ENCODE measurements at regions not wholly inside any gene's neighbourhood (a gene's known extent, or its start where the extent isn't known, plus 50 kb on each side); places are given as distances from the start of the nearest gene placed in this dataset.

- no peak overlapping the region for H3K4me3 ChIP-seq (ENCODE audit: control insufficient read depth in 1 of 2, extremely low read depth in 1 of 2, low read length in 1 of 2)
- H3K4me1 ChIP-seq (ENCODE audit: control insufficient read depth in 1 of 2, extremely low read depth in 1 of 2, insufficient read depth in 2 of 2, low read length in 2 of 2) = no peaks in the 10 kb centered on the region
- DNase-seq (no peak), ATAC-seq (replicated peaks in 1 of 4) (no peak)
- Mint-ChIP-seq H3K9me3 (no peaks in the 10 kb centered on the region), H3K36me3 (no peaks in the 10 kb centered on the region), H3K4me3 (no peak overlapping the region), H3K27ac (no peak overlapping the region), H3K4me1 (peaks cover 0 to 4% (median 4%) of the 10 kb centered on the region in 3 donors), H3K27me3 (no peaks in the 10 kb centered on the region)
- no peaks in the 10 kb centered on the region for H3K9me3 ChIP-seq
- H3K27ac ChIP-seq (ENCODE audit: low read length) = no peak overlapping the region
- H3K36me3 ChIP-seq (ENCODE audit: control insufficient read depth in 2 of 2, extremely low read depth in 1 of 2, insufficient read depth in 1 of 2, low read length in 1 of 2) = no peaks in the 10 kb centered on the region
- ChIA-PET POLR2A (no interaction called here), CTCF (no interaction called here)
- WGBS (ENCODE audit: insufficient coverage) = 92% methylated on average over 4 of the region's 5 CpGs
- no peaks in the 10 kb centered on the region for H3K27me3 ChIP-seq (replicated peaks in 1 of 2; ENCODE audit: control insufficient read depth in 2 of 2, extremely low read depth in 1 of 2, insufficient read depth in 2 of 2, low read length in 1 of 2)
Measured at GRCh38 chr12:46485853-46486252, 113.3 kb upstream of the SLC38A2 start.

GRCh38 chr12:46484396-46485061 lies 112.0 kb upstream of the SLC38A2 start:
- no peaks in the 10 kb centered on the region for H3K36me3 ChIP-seq (ENCODE audit: control insufficient read depth in 2 of 2, extremely low read depth in 1 of 2, insufficient read depth in 1 of 2, low read length in 1 of 2)
- DNase-seq (no peak), ATAC-seq (replicated peaks in 1 of 4) (no peak)
- WGBS (ENCODE audit: insufficient coverage) = 78% methylated on average over 4 of the region's 6 CpGs
- peaks cover 0 to 4% (median 4%) of the 10 kb centered on the region in 3 donors for H3K4me1 Mint-ChIP-seq
- ChIA-PET CTCF (no interaction called here), POLR2A (interaction anchor here in 1 of 2 donors (0.7 kb wide), 1 partner anchor 326 kb away, joined by 3 read pairs; no protein-coding TSS in a partner anchor)
- H3K4me1 ChIP-seq (ENCODE audit: control insufficient read depth in 1 of 2, extremely low read depth in 1 of 2, insufficient read depth in 2 of 2, low read length in 2 of 2) = no peaks in the 10 kb centered on the region
- H3K4me3 Mint-ChIP-seq = no peak overlapping the region
- H3K9me3 Mint-ChIP-seq = no peaks in the 10 kb centered on the region
- H3K4me3 ChIP-seq (ENCODE audit: control insufficient read depth in 1 of 2, extremely low read depth in 1 of 2, low read length in 1 of 2) = no peak overlapping the region
- no peak overlapping the region for H3K27ac Mint-ChIP-seq
- H3K36me3 Mint-ChIP-seq = no peaks in the 10 kb centered on the region
- no peak overlapping the region for H3K27ac ChIP-seq (ENCODE audit: low read length)
- H3K9me3 ChIP-seq = no peaks in the 10 kb centered on the region
- no peaks in the 10 kb centered on the region for H3K27me3 Mint-ChIP-seq
- H3K27me3 ChIP-seq (replicated peaks in 1 of 2; ENCODE audit: control insufficient read depth in 2 of 2, extremely low read depth in 1 of 2, insufficient read depth in 2 of 2, low read length in 1 of 2) = no peaks in the 10 kb centered on the region

GRCh38 chr12:46483572-46484395 lies 111.2 kb upstream of the SLC38A2 start:
- ChIA-PET CTCF (no interaction called here), POLR2A (interaction anchor here in 1 of 2 donors (0.5 to 0.7 kb wide), 2 partner anchors 100 to 325 kb away, joined by 3 read pairs; no protein-coding TSS in a partner anchor)
- no peak for ATAC-seq (replicated peaks in 1 of 4)
- no peak overlapping the region for H3K27ac Mint-ChIP-seq
- H3K27me3 Mint-ChIP-seq = no peaks in the 10 kb centered on the region
- no peaks in the 10 kb centered on the region for H3K4me1 ChIP-seq (ENCODE audit: control insufficient read depth in 1 of 2, extremely low read depth in 1 of 2, insufficient read depth in 2 of 2, low read length in 2 of 2)
- no peaks in the 10 kb centered on the region for H3K27me3 ChIP-seq (replicated peaks in 1 of 2; ENCODE audit: control insufficient read depth in 2 of 2, extremely low read depth in 1 of 2, insufficient read depth in 2 of 2, low read length in 1 of 2)
- peaks cover 0 to 4% (median 4%) of the 10 kb centered on the region in 3 donors for H3K4me1 Mint-ChIP-seq
- H3K36me3 Mint-ChIP-seq = peaks cover 3% of the 10 kb centered on the region
- no peaks in the 10 kb centered on the region for H3K36me3 ChIP-seq (ENCODE audit: control insufficient read depth in 2 of 2, extremely low read depth in 1 of 2, insufficient read depth in 1 of 2, low read length in 1 of 2)
- H3K27ac ChIP-seq (ENCODE audit: low read length) = no peak overlapping the region
- H3K9me3 ChIP-seq = no peaks in the 10 kb centered on the region
- no CpG with 5 or more reads among the region's 4 CpGs for WGBS (ENCODE audit: insufficient coverage)
- no peaks in the 10 kb centered on the region for H3K9me3 Mint-ChIP-seq
- DNase-seq = no peak
- H3K4me3 Mint-ChIP-seq = no peak overlapping the region
- no peak overlapping the region for H3K4me3 ChIP-seq (ENCODE audit: control insufficient read depth in 1 of 2, extremely low read depth in 1 of 2, low read length in 1 of 2)

GRCh38 chr12:46480724-46481123 lies 108.2 kb upstream of the SLC38A2 start:
- Mint-ChIP-seq H3K36me3 (peaks cover 11% of the 10 kb centered on the region), H3K9me3 (no peaks in the 10 kb centered on the region), H3K4me1 (peaks cover 4% of the 10 kb centered on the region in 3 donors), H3K27me3 (no peaks in the 10 kb centered on the region), H3K4me3 (no peak overlapping the region), H3K27ac (no peak overlapping the region)
- ChIA-PET POLR2A (interaction anchor here in 1 of 2 donors (0.6 to 0.7 kb wide), 2 partner anchors 10 to 461 kb away, joined by 3 to 4 read pairs; no protein-coding TSS in a partner anchor), CTCF (interaction anchor here in 1 of 2 donors (0.6 kb wide), 1 partner anchor 414 kb away, joined by 4 read pairs; no protein-coding TSS in a partner anchor)
- DNase-seq = no peak
- no peaks in the 10 kb centered on the region for H3K9me3 ChIP-seq
- H3K27me3 ChIP-seq (replicated peaks in 1 of 2; ENCODE audit: control insufficient read depth in 2 of 2, extremely low read depth in 1 of 2, insufficient read depth in 2 of 2, low read length in 1 of 2) = no peaks in the 10 kb centered on the region
- no peak overlapping the region for H3K4me3 ChIP-seq (ENCODE audit: control insufficient read depth in 1 of 2, extremely low read depth in 1 of 2, low read length in 1 of 2)
- no peaks in the 10 kb centered on the region for H3K4me1 ChIP-seq (ENCODE audit: control insufficient read depth in 1 of 2, extremely low read depth in 1 of 2, insufficient read depth in 2 of 2, low read length in 2 of 2)
- no CpG with 5 or more reads among the region's 1 CpG for WGBS (ENCODE audit: insufficient coverage)
- no peak overlapping the region for H3K27ac ChIP-seq (ENCODE audit: low read length)
- H3K36me3 ChIP-seq (ENCODE audit: control insufficient read depth in 2 of 2, extremely low read depth in 1 of 2, insufficient read depth in 1 of 2, low read length in 1 of 2) = no peaks in the 10 kb centered on the region
- no peak for ATAC-seq (replicated peaks in 1 of 4)

- DNase-seq (no peak), ATAC-seq (replicated peaks in 1 of 4) (no peak)
- Histone ChIP-seq H3K27ac (ENCODE audit: low read length) (no peak overlapping the region), H3K4me3 (ENCODE audit: control insufficient read depth in 1 of 2, extremely low read depth in 1 of 2, low read length in 1 of 2) (no peak overlapping the region), H3K27me3 (replicated peaks in 1 of 2; ENCODE audit: control insufficient read depth in 2 of 2, extremely low read depth in 1 of 2, insufficient read depth in 2 of 2, low read length in 1 of 2) (no peaks in the 10 kb centered on the region), H3K4me1 (ENCODE audit: control insufficient read depth in 1 of 2, extremely low read depth in 1 of 2, insufficient read depth in 2 of 2, low read length in 2 of 2) (no peaks in the 10 kb centered on the region), H3K9me3 (no peaks in the 10 kb centered on the region), H3K36me3 (ENCODE audit: control insufficient read depth in 2 of 2, extremely low read depth in 1 of 2, insufficient read depth in 1 of 2, low read length in 1 of 2) (no peaks in the 10 kb centered on the region)
- Mint-ChIP-seq H3K36me3 (peaks cover 11% of the 10 kb centered on the region), H3K4me3 (no peak overlapping the region), H3K9me3 (no peaks in the 10 kb centered on the region), H3K4me1 (peaks cover 4% of the 10 kb centered on the region in 3 donors), H3K27me3 (no peaks in the 10 kb centered on the region), H3K27ac (no peak overlapping the region)
- 100% methylated on average over 1 of the region's 3 CpGs for WGBS (ENCODE audit: insufficient coverage)
- ChIA-PET POLR2A (interaction anchor here in 1 of 2 donors (0.6 kb wide), 1 partner anchor 460 kb away, joined by 3 read pairs; no protein-coding TSS in a partner anchor), CTCF (no interaction called here)
Measured at GRCh38 chr12:46480316-46480715, 107.7 kb upstream of the SLC38A2 start.

GRCh38 chr12:46478123-46478522 lies 105.5 kb upstream of the SLC38A2 start:
- H3K27ac ChIP-seq (ENCODE audit: low read length) = no peak overlapping the region
- no peak for ATAC-seq (replicated peaks in 1 of 4)
- H3K27me3 ChIP-seq (replicated peaks in 1 of 2; ENCODE audit: control insufficient read depth in 2 of 2, extremely low read depth in 1 of 2, insufficient read depth in 2 of 2, low read length in 1 of 2) = no peaks in the 10 kb centered on the region
- DNase-seq = no peak
- Mint-ChIP-seq H3K27me3 (no peaks in the 10 kb centered on the region), H3K4me3 (no peak overlapping the region), H3K9me3 (no peaks in the 10 kb centered on the region), H3K4me1 (peaks cover 5 to 8% (median 6%) of the 10 kb centered on the region in 3 donors), H3K36me3 (peaks cover 11% of the 10 kb centered on the region), H3K27ac (no peak overlapping the region)
- H3K4me3 ChIP-seq (ENCODE audit: control insufficient read depth in 1 of 2, extremely low read depth in 1 of 2, low read length in 1 of 2) = no peak overlapping the region
- H3K36me3 ChIP-seq (ENCODE audit: control insufficient read depth in 2 of 2, extremely low read depth in 1 of 2, insufficient read depth in 1 of 2, low read length in 1 of 2) = no peaks in the 10 kb centered on the region
- ChIA-PET POLR2A (no interaction called here), CTCF (no interaction called here)
- 92% methylated on average over 2 of the region's 2 CpGs for WGBS (ENCODE audit: insufficient coverage)
- no peaks in the 10 kb centered on the region for H3K9me3 ChIP-seq
- no peaks in the 10 kb centered on the region for H3K4me1 ChIP-seq (ENCODE audit: control insufficient read depth in 1 of 2, extremely low read depth in 1 of 2, insufficient read depth in 2 of 2, low read length in 2 of 2)
